Panc1 (cell line): ENCODE measurements at regions not wholly inside any gene's neighbourhood (a gene's known extent, or its start where the extent isn't known, plus 50 kb on each side); places are given as distances from the start of the nearest gene placed in this dataset.

ENCODE experiments used
- ATAC-seq: fragments of 200-7000 bp; cut with Tn5 transposase; 2 replicates; pipeline ENCODE4 v1.9.1; 2020; ENCODE audit warnings: mild to moderate bottlenecking, moderate library complexity
- BruUV-seq: library from RNA; stranded (reverse); fragments of 400-500 nt; replicated peaks from 2 replicates; lab custom pipeline; 2021; lab: Mats Ljungman, UMichigan
- CTCF ChIA-PET: fragments of 300-600 bp; sonication (Branson Sonifier 250); formaldehyde crosslinking; loops from one replicate; lab custom pipeline; 2022; ENCODE audit warnings: antibody characterized with exemption; lab: Charles Lee
- POLR2A ChIA-PET: fragments of 300-600 bp; sonication (Branson Sonifier 250); formaldehyde crosslinking; loops from one replicate; lab custom pipeline; 2022; ENCODE audit warnings: antibody characterized with exemption; lab: Charles Lee
- DNase-seq: peaks from one replicate; pipeline ENCODE4 v3.0.0-alpha.2; 2010; ENCODE audit warnings: low read depth, low spot score
- H3K27ac ChIP-seq: 2 replicates; pipeline ENCODE4 v1.5.1; 2011; ENCODE audit warnings: mild to moderate bottlenecking, low read length, inconsistent platforms
- H3K27me3 ChIP-seq: fragments of 200-500 bp; sonication (Bioruptor generic); 2 replicates; pipeline ENCODE4 v1.6.0; 2014; ENCODE audit warnings: low read length, inconsistent platforms; ENCODE audit not compliant: control insufficient read depth, insufficient read depth
- H3K36me3 ChIP-seq: fragments of 200-500 bp; sonication (Bioruptor generic); 2 replicates; pipeline ENCODE4 v1.5.1; 2014; ENCODE audit warnings: inconsistent platforms, mild to moderate bottlenecking, low read length, moderate library complexity; ENCODE audit not compliant: control insufficient read depth, insufficient read depth
- H3K4me1 ChIP-seq: 2 replicates; pipeline ENCODE4 v1.5.1; 2011; ENCODE audit warnings: inconsistent platforms, mild to moderate bottlenecking, low read length, moderate library complexity; ENCODE audit not compliant: control insufficient read depth, insufficient read depth
- H3K4me3 ChIP-seq, 2 experiments: 2 replicates each; pipeline ENCODE4 v1.5.1; 2011 to 2012; ENCODE audit warnings: low read depth in 2 of 2, low read length in 2 of 2, mild to moderate bottlenecking in 2 of 2, inconsistent platforms in 1 of 2, moderate library complexity in 1 of 2
- H3K9me3 ChIP-seq: fragments of 200-500 bp; sonication (Bioruptor generic); 2 replicates; pipeline ENCODE4 v1.5.1; 2014; ENCODE audit warnings: low read depth, mild to moderate bottlenecking, inconsistent platforms, low read length, moderate library complexity; ENCODE audit not compliant: control insufficient read depth, insufficient read depth
- POLR2AphosphoS5 ChIP-seq: IDR thresholded peaks from 2 replicates; pipeline ENCODE4 v1.6.1; 2012; ENCODE audit warnings: mild to moderate bottlenecking, low read depth, low read length, moderate library complexity
- REST ChIP-seq, 2 experiments: IDR thresholded peaks; 2 replicates each; pipeline ENCODE4 v1.6.1; 2011 to 2012; ENCODE audit warnings: low read depth in 2 of 2, control low read depth in 1 of 2, low read length in 1 of 2, mild to moderate bottlenecking in 1 of 2, moderate library complexity in 1 of 2; ENCODE audit not compliant: insufficient read depth in 1 of 2
- SIN3A ChIP-seq: IDR thresholded peaks from 2 replicates; pipeline ENCODE4 v1.6.1; 2012; ENCODE audit warnings: low read depth, mild to moderate bottlenecking, low read length, moderate library complexity, borderline replicate concordance; ENCODE audit not compliant: insufficient read depth
- TCF7L2 ChIP-seq: IDR thresholded peaks from 2 replicates; pipeline ENCODE4 v1.6.1; 2011; ENCODE audit warnings: mild to moderate bottlenecking, low read depth, low read length, inconsistent platforms
- in situ Hi-C: cut with HindIII; loops from 2 replicates; pipeline ENCODE4 v1.10.0; 2016; ENCODE audit warnings: low sequenced_read_pairs, low pct_unique_long_range_greater_than_20kb
- intact Hi-C: fragments of 100-400 bp; cut with micrococcal nuclease; formaldehyde crosslinking; loops from one replicate; pipeline ENCODE4 v1.10.0; 2022; ENCODE audit not compliant: unreplicated experiment
- TF ChIP-seq, protein P1 (sequence below): fragments of 450-650 bp; IDR thresholded peaks from 2 replicates; pipeline ENCODE4 v1.5.1; 2017; ENCODE audit warnings: mild to moderate bottlenecking

GRCh38 chr4:125387770-125388169 is 73.0 kb downstream of the FAT4 start:
- intact Hi-C loops: no loop called here
- no TSS peak for BruUV-seq
- Histone ChIP-seq H3K27ac (peak overlapping the region; percentile 87; the same call in 1 of the 2 replicates), H3K4me1 (peaks cover 15% of the 10 kb centered on the region; the same call in 1 of the 2 replicates), H3K4me3 (no peak overlapping the region), H3K27me3 (no peaks in the 10 kb centered on the region), H3K9me3 (no peaks in the 10 kb centered on the region), H3K36me3 (no peaks in the 10 kb centered on the region)
- no peak for ATAC-seq
- TF ChIP-seq, protein P1, sequence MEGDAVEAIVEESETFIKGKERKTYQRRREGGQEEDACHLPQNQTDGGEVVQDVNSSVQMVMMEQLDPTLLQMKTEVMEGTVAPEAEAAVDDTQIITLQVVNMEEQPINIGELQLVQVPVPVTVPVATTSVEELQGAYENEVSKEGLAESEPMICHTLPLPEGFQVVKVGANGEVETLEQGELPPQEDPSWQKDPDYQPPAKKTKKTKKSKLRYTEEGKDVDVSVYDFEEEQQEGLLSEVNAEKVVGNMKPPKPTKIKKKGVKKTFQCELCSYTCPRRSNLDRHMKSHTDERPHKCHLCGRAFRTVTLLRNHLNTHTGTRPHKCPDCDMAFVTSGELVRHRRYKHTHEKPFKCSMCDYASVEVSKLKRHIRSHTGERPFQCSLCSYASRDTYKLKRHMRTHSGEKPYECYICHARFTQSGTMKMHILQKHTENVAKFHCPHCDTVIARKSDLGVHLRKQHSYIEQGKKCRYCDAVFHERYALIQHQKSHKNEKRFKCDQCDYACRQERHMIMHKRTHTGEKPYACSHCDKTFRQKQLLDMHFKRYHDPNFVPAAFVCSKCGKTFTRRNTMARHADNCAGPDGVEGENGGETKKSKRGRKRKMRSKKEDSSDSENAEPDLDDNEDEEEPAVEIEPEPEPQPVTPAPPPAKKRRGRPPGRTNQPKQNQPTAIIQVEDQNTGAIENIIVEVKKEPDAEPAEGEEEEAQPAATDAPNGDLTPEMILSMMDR: no peak
- TF ChIP-seq REST (IDR thresholded peaks at IDR 0.05; ENCODE audit: insufficient read depth in 1 of 2, low read depth in 2 of 2, low read length in 1 of 2): no peak
- TF ChIP-seq POLR2AphosphoS5: no peak
- no peak for TF ChIP-seq SIN3A
- TF ChIP-seq TCF7L2: no peak
- in situ Hi-C loops: no loop called here
- DNase-seq: no peak
- CTCF ChIA-PET: no interaction called here
- POLR2A ChIA-PET: no interaction called here

DNA sequence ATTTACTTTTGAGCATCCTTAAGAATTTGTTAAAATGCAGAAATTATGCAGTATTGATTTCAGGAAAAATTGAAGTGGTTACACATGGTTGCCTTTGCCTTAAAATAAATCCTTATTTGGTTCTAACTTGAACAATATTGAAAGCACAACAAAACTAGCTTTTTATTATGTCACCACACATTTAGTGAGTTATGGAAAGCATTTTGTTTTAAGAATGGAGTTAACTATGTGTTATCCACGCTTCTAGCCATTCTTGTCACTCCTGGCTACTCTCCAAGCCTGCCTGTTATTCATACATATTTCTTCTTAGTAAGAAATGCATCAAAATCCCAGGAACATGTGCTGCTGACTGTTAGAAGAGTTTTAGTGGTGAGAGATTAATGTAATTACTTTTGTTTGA is 73.9 kb downstream of the FAT4 start:
- Histone ChIP-seq H3K4me1 (peaks cover 18% of the 10 kb centered on the region; the same call in 1 of the 2 replicates), H3K27me3 (no peaks in the 10 kb centered on the region), H3K36me3 (no peaks in the 10 kb centered on the region), H3K9me3 (no peaks in the 10 kb centered on the region), H3K27ac (peak overlapping the region; percentile 87; the same call in 1 of the 2 replicates), H3K4me3 (no peak overlapping the region)
- ChIA-PET POLR2A (no interaction called here), CTCF (no interaction called here)
- in situ Hi-C loops: no loop called here
- no peak for ATAC-seq
- no peak for TF ChIP-seq SIN3A
- no peak for TF ChIP-seq POLR2AphosphoS5
- TF ChIP-seq, protein P1: no peak
- no peak for TF ChIP-seq REST (IDR thresholded peaks at IDR 0.05; ENCODE audit: insufficient read depth in 1 of 2, low read depth in 2 of 2, low read length in 1 of 2)
- no peak for TF ChIP-seq TCF7L2
- DNase-seq: no peak
- intact Hi-C loops: no loop called here
- BruUV-seq: no TSS peak
